HepG2 (cell line): ENCODE measurements at regions not wholly inside any gene's neighbourhood (a gene's known extent, or its start where the extent isn't known, plus 50 kb on each side); places are given as distances from the start of the nearest gene placed in this dataset.

Experiments
- ATAC-seq: fragments of 200-7000 bp; cut with Tn5 transposase; 3 replicates; pipeline ENCODE4 v1.9.1; 2020; ENCODE audit warnings: mild to moderate bottlenecking, moderate library complexity
- BruUV-seq: library from RNA; stranded (reverse); fragments of 400-500 nt; replicated peaks from 2 replicates; lab custom pipeline; 2021; lab: Mats Ljungman, UMichigan
- CTCF ChIA-PET: fragments of 300-600 bp; formaldehyde crosslinking; extraction: SDS; loops from one replicate; lab custom pipeline; 2021; ENCODE audit warnings: low total read pairs, inconsistent platforms, low intra/inter-chr PET ratio; lab: Yijun Ruan, JAX
- POLR2A ChIA-PET: fragments of 350-600 bp; sonication (Branson Sonifier 250); formaldehyde crosslinking; loops from one replicate; lab custom pipeline; 2020; ENCODE audit warnings: antibody characterized with exemption, inconsistent platforms; lab: Yijun Ruan, JAX
- DNase-seq: peaks from one replicate; pipeline ENCODE4 v3.0.0-alpha.2; 2015; ENCODE audit warnings: low spot score
- FAIRE-seq: peaks from 3 replicates; lab custom pipeline; 2011; peaks lifted over from hg19 to GRCh38; lab: Jason Lieb, UNC
- H2AFZ ChIP-seq: one replicate; pipeline ENCODE4 v1.6.1; 2011; ENCODE audit warnings: low read length, inconsistent platforms
- H3K27ac ChIP-seq: fragments of 300-600 bp; 3 replicates; pipeline ENCODE4 v1.8.0; 2011; ENCODE audit warnings: mixed run types, mild to moderate bottlenecking, mixed read lengths, low read length, inconsistent platforms; ENCODE audit not compliant: insufficient read depth; ENCODE audit errors: extremely low read length
- H3K27me3 ChIP-seq, 2 experiments: fragments of 200-600 bp in 1 of 2; 2 replicates in 1 of 2; 3 replicates in 1 of 2; pipeline versions ENCODE4 v1.6.0 to v1.8.0; 2011; ENCODE audit warnings: low read length in 2 of 2, mild to moderate bottlenecking in 2 of 2, moderate library complexity in 2 of 2, inconsistent platforms in 1 of 2; ENCODE audit not compliant: insufficient read depth in 2 of 2, control insufficient read depth in 1 of 2
- H3K36me3 ChIP-seq, 2 experiments: fragments of 200-600 bp in 1 of 2; replicated peaks in 1 of 2; 2 replicates in 1 of 2; 3 replicates in 1 of 2; pipeline versions ENCODE4 v1.5.1 to v1.8.0; 2011; ENCODE audit warnings: low read length in 2 of 2, inconsistent platforms in 1 of 2; ENCODE audit not compliant: insufficient read depth in 2 of 2, control insufficient read depth in 1 of 2
- H3K4me1 ChIP-seq: 2 replicates; pipeline ENCODE4 v1.5.1; 2012; ENCODE audit warnings: low read length, inconsistent platforms; ENCODE audit not compliant: insufficient read depth
- H3K4me2 ChIP-seq: 2 replicates; pipeline ENCODE4 v1.6.0; 2011; ENCODE audit warnings: low read depth, low read length, inconsistent platforms
- H3K4me3 ChIP-seq, 3 experiments: fragments of 200-600 bp in 1 of 3; sonication (generic), shearing (Covaris generic) in 1 of 3; replicated peaks in 1 of 3; 2 replicates each; pipeline ENCODE4 v1.5.1; 2011 to 2016; ENCODE audit warnings: low read length in 3 of 3, inconsistent platforms in 2 of 3, low read depth in 2 of 3, mild to moderate bottlenecking in 2 of 3, control low read depth in 1 of 3, mixed read lengths in 1 of 3; ENCODE audit not compliant: insufficient read depth in 1 of 3
- H3K79me2 ChIP-seq: one replicate; pipeline ENCODE4 v1.6.1; 2011; ENCODE audit warnings: low read length, inconsistent platforms; ENCODE audit not compliant: insufficient read depth
- H3K9ac ChIP-seq: 2 replicates; pipeline ENCODE4 v1.6.0; 2011; ENCODE audit warnings: mild to moderate bottlenecking, low read depth, low read length, inconsistent platforms; ENCODE audit not compliant: insufficient read depth
- H3K9me3 ChIP-seq: 2 replicates; pipeline ENCODE4 v1.5.1; 2012; ENCODE audit warnings: mild to moderate bottlenecking, low read length
- H4K20me1 ChIP-seq: 2 replicates; pipeline ENCODE4 v1.6.0; 2011; ENCODE audit warnings: inconsistent platforms, mild to moderate bottlenecking, low read length, moderate library complexity; ENCODE audit not compliant: insufficient read depth
- CBX1 ChIP-seq: IDR thresholded peaks from one replicate; pipeline ENCODE4 v1.6.1; 2016; ENCODE audit warnings: antibody characterized with exemption, low read depth
- HNRNPLL ChIP-seq: fragments of 200-400 bp; formaldehyde crosslinking; IDR thresholded peaks from 2 replicates; pipeline ENCODE4 v1.6.1; 2017; ENCODE audit warnings: mild to moderate bottlenecking, low read depth, low read length; ENCODE audit not compliant: poor library complexity, severe bottlenecking
- IKZF4 ChIP-seq: sonication (generic); formaldehyde crosslinking; IDR thresholded peaks from 2 replicates; pipeline ENCODE4 v1.5.1; 2020; ENCODE audit warnings: borderline replicate concordance, mild to moderate bottlenecking, low read depth, missing genetic modification reagents; ENCODE audit errors: not compliant biosample characterization
- JARID2 ChIP-seq: sonication (generic); formaldehyde crosslinking; IDR thresholded peaks from 2 replicates; pipeline ENCODE4 v1.8.1; 2023; ENCODE audit warnings: missing genetic modification reagents, inconsistent platforms; ENCODE audit not compliant: insufficient replicate concordance
- NFKB2 ChIP-seq: sonication (generic); formaldehyde crosslinking; IDR thresholded peaks from 2 replicates; pipeline ENCODE4 v1.4.0; 2020; ENCODE audit warnings: missing genetic modification reagents, borderline replicate concordance
- NR2C2 ChIP-seq: sonication (generic); formaldehyde crosslinking; IDR thresholded peaks from 2 replicates; pipeline ENCODE4 v1.4.0; 2020; ENCODE audit warnings: missing genetic modification reagents, mild to moderate bottlenecking, moderate library complexity, borderline replicate concordance
- SOX6 ChIP-seq, 2 experiments: fragments of 450-650 bp in 1 of 2; sonication (generic) in 1 of 2; formaldehyde crosslinking in 1 of 2; IDR thresholded peaks; 2 replicates each; pipeline versions ENCODE4 v1.4.0 to v1.6.1; 2017 to 2020; ENCODE audit warnings: antibody characterized with exemption in 1 of 2, mild to moderate bottlenecking in 1 of 2, missing genetic modification reagents in 1 of 2
- TAF1 ChIP-seq: sonication (generic); formaldehyde crosslinking; IDR thresholded peaks from 2 replicates; pipeline ENCODE4 v1.4.0; 2020; ENCODE audit warnings: missing genetic modification reagents
- THAP11 ChIP-seq: IDR thresholded peaks from 2 replicates; pipeline ENCODE4 v1.6.1; 2016; ENCODE audit warnings: missing biosample characterization, missing genetic modification reagents
- ZMAT3 ChIP-seq: sonication (generic); formaldehyde crosslinking; conservative IDR thresholded peaks from 2 replicates; pipeline ENCODE4 v1.7.0; 2021; ENCODE audit warnings: missing genetic modification reagents
- ZNF282 ChIP-seq: fragments of 450-650 bp; IDR thresholded peaks from 2 replicates; pipeline ENCODE4 v1.6.1; 2018; ENCODE audit not compliant: partially characterized antibody
- ZNF296 ChIP-seq: sonication (generic); formaldehyde crosslinking; conservative IDR thresholded peaks from 2 replicates; pipeline ENCODE4 v1.5.0; 2020; ENCODE audit warnings: mild to moderate bottlenecking, missing genetic modification reagents
- ZNF660 ChIP-seq: sonication (generic); formaldehyde crosslinking; IDR thresholded peaks from 2 replicates; pipeline ENCODE4 v1.5.1; 2020; ENCODE audit warnings: mild to moderate bottlenecking, low read depth, missing genetic modification reagents, borderline replicate concordance
- ZNF777 ChIP-seq: sonication (generic); formaldehyde crosslinking; IDR thresholded peaks from 2 replicates; pipeline ENCODE4 v1.4.0; 2020; ENCODE audit warnings: missing genetic modification reagents
- WGBS: methylation state at CpG from one replicate; pipeline ENCODE4 v1.1.6; 2017; ENCODE audit warnings: low lambda C conversion rate; 5-methylcytosine and 5-hydroxymethylcytosine counted together
- in situ Hi-C: cut with HindIII; loops from 2 replicates; pipeline ENCODE4 v1.10.0; 2017; ENCODE audit warnings: low pct_unique_long_range_greater_than_20kb; ENCODE audit not compliant: extremely low pct_ligation_motif_present
- intact Hi-C: fragments of 100-400 bp; cut with micrococcal nuclease; formaldehyde crosslinking; loops from one replicate; pipeline ENCODE4 v1.10.0; 2022; ENCODE audit not compliant: unreplicated experiment
- TF ChIP-seq, protein P1 (sequence below): sonication (generic); formaldehyde crosslinking; IDR thresholded peaks from 2 replicates; pipeline ENCODE4 v1.4.0; 2020; ENCODE audit warnings: low read depth, mild to moderate bottlenecking, missing genetic modification reagents

DNA sequence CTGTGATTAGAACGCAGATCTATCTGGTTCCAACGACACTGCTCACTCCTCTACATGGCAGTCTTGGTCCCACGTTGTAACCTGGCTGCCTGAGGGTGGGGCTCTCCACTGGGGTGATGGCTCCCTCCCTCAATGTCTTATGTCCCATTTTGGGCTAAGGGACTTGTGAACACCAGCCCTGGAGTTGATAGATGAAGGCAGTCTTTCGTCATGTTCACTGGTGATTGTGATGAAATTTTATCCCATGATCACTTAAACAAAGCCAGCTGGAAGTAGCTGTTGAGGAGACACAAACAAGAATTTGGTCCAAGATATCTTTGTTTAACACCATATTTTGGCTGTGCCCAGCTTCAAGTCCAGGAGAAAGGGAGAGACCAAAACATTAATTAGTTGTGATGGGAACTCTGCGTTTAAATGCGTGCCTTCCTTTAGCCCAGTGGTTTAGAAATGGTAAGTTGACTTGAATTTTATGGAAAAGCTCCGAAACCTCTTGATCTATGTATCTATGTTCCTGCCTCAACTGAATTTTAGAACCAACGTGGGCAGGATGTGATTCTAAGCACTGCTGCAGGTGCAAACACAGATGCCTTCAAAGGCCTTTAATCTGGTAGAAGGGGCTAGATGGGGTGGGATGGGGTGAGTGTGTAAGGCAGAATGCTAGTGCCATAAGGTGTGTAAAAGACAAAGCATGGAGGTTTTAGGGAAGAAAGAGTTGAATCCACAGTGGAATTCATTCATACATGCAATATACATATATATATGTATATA lies 186.8 kb upstream of the IRX3 start:
- H3K27ac ChIP-seq: no peak overlapping the region
- CTCF ChIA-PET: no interaction called here
- intact Hi-C loops: no loop called here
- H2AFZ ChIP-seq: no peak overlapping the region
- TF ChIP-seq ZNF660 (CRISPR knock-in tag): no peak
- no peak for TF ChIP-seq ZMAT3 (CRISPR knock-in tag)
- no peak for TF ChIP-seq ZNF777 (CRISPR knock-in tag)
- H3K9ac ChIP-seq: no peak overlapping the region
- BruUV-seq: no TSS peak
- ATAC-seq (no peak), DNase-seq (no peak), FAIRE-seq (no peak)
- H3K27me3 ChIP-seq: peaks cover 0 to 16% of the 10 kb centered on the region in 2 experiments; a peak in 2 of 5 replicates
- no peak overlapping the region for H3K4me2 ChIP-seq
- no peaks in the 10 kb centered on the region for H3K79me2 ChIP-seq
- no peak overlapping the region for H3K4me3 ChIP-seq
- no peaks in the 10 kb centered on the region for H3K9me3 ChIP-seq
- no peaks in the 10 kb centered on the region for H3K36me3 ChIP-seq
- H3K4me1 ChIP-seq: no peaks in the 10 kb centered on the region
- WGBS: 35% methylated on average over 8 of the region's 8 CpGs
- in situ Hi-C loops: no loop called here
- POLR2A ChIA-PET: no interaction called here
- H4K20me1 ChIP-seq: no peaks in the 10 kb centered on the region

DNA sequence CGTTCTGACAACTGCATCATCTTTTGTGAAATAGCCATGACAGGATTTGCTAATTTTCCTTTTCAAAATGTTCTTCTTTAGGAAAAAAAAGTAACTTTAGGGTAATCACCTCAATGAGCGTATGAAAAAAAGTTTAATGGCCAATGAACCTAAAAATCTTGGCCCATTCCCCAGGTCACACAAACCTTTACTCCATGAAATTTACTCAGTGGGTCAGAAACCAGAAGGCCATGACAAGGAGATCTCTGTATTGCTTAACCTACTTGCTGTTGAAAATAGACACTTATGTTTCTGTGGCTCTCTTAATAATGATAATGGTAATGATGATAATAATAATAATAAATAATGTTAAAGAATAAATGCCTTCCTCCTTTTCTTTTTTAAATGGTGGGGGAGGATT lies 180.8 kb upstream of the IRX3 start:
- FAIRE-seq: no peak
- POLR2A ChIA-PET: no interaction called here
- in situ Hi-C loops: no loop called here
- TF ChIP-seq HNRNPLL (no peak), SOX6 (IDR thresholded peaks at IDR 0.05) (no peak), SOX6 (CRISPR knock-in tag; IDR thresholded peaks at IDR 0.05) (no peak), CBX1 (no peak), THAP11 (CRISPR knock-in tag) (no peak), ZNF296 (CRISPR knock-in tag) (no peak), NFKB2 (CRISPR knock-in tag) (no peak), TAF1 (CRISPR knock-in tag) (no peak), JARID2 (CRISPR knock-in tag) (no peak), ZNF282 (no peak), NR2C2 (no peak), IKZF4 (CRISPR knock-in tag) (no peak)
- TF ChIP-seq, protein P1, sequence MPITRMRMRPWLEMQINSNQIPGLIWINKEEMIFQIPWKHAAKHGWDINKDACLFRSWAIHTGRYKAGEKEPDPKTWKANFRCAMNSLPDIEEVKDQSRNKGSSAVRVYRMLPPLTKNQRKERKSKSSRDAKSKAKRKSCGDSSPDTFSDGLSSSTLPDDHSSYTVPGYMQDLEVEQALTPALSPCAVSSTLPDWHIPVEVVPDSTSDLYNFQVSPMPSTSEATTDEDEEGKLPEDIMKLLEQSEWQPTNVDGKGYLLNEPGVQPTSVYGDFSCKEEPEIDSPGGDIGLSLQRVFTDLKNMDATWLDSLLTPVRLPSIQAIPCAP (CRISPR knock-in tag): no peak

More for the DNA sequence above, 180.8 kb upstream of the IRX3 start:
- no peaks in the 10 kb centered on the region for H3K36me3 ChIP-seq
- peaks cover 0 to 8% of the 10 kb centered on the region in 2 experiments; a peak in 1 of 5 replicates for H3K27me3 ChIP-seq
- H4K20me1 ChIP-seq: no peaks in the 10 kb centered on the region
- peaks cover 29% of the 10 kb centered on the region for H3K9me3 ChIP-seq
- CTCF ChIA-PET: no interaction called here
- BruUV-seq: no TSS peak
- H3K4me2 ChIP-seq: no peak overlapping the region
- DNase-seq (no peak), ATAC-seq (no peak)
- no peak overlapping the region for H2AFZ ChIP-seq
- no peak overlapping the region for H3K27ac ChIP-seq
- no peaks in the 10 kb centered on the region for H3K79me2 ChIP-seq
- intact Hi-C loops: no loop called here
- 49% methylated on average over 2 of the region's 2 CpGs for WGBS
- H3K4me3 ChIP-seq: no peak overlapping the region
- no peak overlapping the region for H3K9ac ChIP-seq
- H3K4me1 ChIP-seq: no peaks in the 10 kb centered on the region
